ENCODE measurements at regions not wholly inside any gene's neighbourhood (a gene's known extent, or its start where the extent isn't known, plus 50 kb on each side); places are given as distances from the start of the nearest gene placed in this dataset.
A peak's percentile ranks its signal among the peaks of the same experiment; 100 is the strongest.

- DNase-seq (ENCODE audit: low read depth) = no peak
These were observed 251.3 kb upstream of the PLET1 start for GRCh38 chr11:112511911-112512310.

GRCh38 chr11:112513417-112513816 is 252.8 kb upstream of the PLET1 start:
- DNase-seq (ENCODE audit: low read depth) = no peak

- no peak for DNase-seq (ENCODE audit: low read depth)
These were observed 253.5 kb upstream of the PLET1 start for GRCh38 chr11:112514011-112514740.

- no peak for DNase-seq (ENCODE audit: low read depth)
These were observed 255.6 kb upstream of the PLET1 start for GRCh38 chr11:112516261-112516660.

- no peak for DNase-seq (ENCODE audit: low read depth)
These were observed 256.1 kb upstream of the PLET1 start for GRCh38 chr11:112516755-112517154.

GRCh38 chr11:112518371-112518770 is 257.7 kb upstream of the PLET1 start:
- DNase-seq (ENCODE audit: low read depth) = no peak

- DNase-seq (ENCODE audit: low read depth) = no peak
These were observed 259.1 kb upstream of the PLET1 start for GRCh38 chr11:112519751-112520150.

- no peak for DNase-seq (ENCODE audit: low read depth)
These were observed 259.7 kb upstream of the PLET1 start for GRCh38 chr11:112520354-112520753.

- DNase-seq (ENCODE audit: low read depth) = no peak
These were observed 261.9 kb upstream of the PLET1 start for GRCh38 chr11:112522536-112522935.

- no peak for DNase-seq (ENCODE audit: low read depth)
These were observed 262.4 kb upstream of the PLET1 start for GRCh38 chr11:112523031-112523430.

- no peak for DNase-seq (ENCODE audit: low read depth)
These were observed 262.8 kb upstream of the PLET1 start for GRCh38 chr11:112523477-112523876.

GRCh38 chr11:112523951-112524350 is 263.3 kb upstream of the PLET1 start:
- DNase-seq (ENCODE audit: low read depth) = no peak

- DNase-seq (ENCODE audit: low read depth) = no peak
These were observed 264.1 kb upstream of the PLET1 start for GRCh38 chr11:112524798-112525197.

GRCh38 chr11:112525270-112525669 is 264.6 kb upstream of the PLET1 start:
- DNase-seq (ENCODE audit: low read depth) = peak; percentile 57

- DNase-seq (ENCODE audit: low read depth) = peak; percentile 53
These were observed 265.4 kb upstream of the PLET1 start for GRCh38 chr11:112525844-112526590.

GRCh38 chr11:112526699-112527416 is 266.2 kb upstream of the PLET1 start:
- peak; percentile 75 for DNase-seq (ENCODE audit: low read depth)

- DNase-seq (ENCODE audit: low read depth) = no peak
These were observed 268.4 kb upstream of the PLET1 start for GRCh38 chr11:112529071-112529470.

- DNase-seq (ENCODE audit: low read depth) = no peak
These were observed 271.8 kb upstream of the PLET1 start for GRCh38 chr11:112532506-112532905.

- DNase-seq (ENCODE audit: low read depth) = no peak
These were observed 273.0 kb upstream of the PLET1 start for GRCh38 chr11:112533682-112534081.

GRCh38 chr11:112534208-112534607 is 273.5 kb upstream of the PLET1 start:
- no peak for DNase-seq (ENCODE audit: low read depth)

GRCh38 chr11:112537026-112537425 is 276.4 kb upstream of the PLET1 start:
- DNase-seq (ENCODE audit: low read depth) = no peak

- no peak for DNase-seq (ENCODE audit: low read depth)
These were observed 277.2 kb upstream of the PLET1 start for GRCh38 chr11:112537846-112538330.

All from HT1080 (cell line).